ENCODE measurements at regions not wholly inside any gene's neighbourhood (a gene's known extent, or its start where the extent isn't known, plus 50 kb on each side); places are given as distances from the start of the nearest gene placed in this dataset.
"Not testable (repeated sequence)": the region's sequence is repeated elsewhere in the genome, so short reads cannot be mapped to it uniquely, and the experiment has no call there.

DNA sequence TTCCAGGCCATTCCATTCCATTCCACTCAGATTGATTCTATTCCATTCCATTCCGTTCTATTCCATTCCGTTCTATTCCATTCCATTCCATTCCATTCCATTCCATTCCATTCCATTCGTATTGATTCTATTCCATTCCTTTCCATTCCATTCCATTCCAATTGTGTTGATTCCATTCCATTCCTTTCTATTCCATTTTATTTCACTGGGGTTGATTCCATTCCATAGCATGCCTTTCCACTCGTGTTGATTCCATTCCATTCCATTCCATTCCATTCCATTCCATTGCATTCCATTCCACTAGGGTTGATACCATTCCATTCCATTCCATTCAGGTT lies 1142.3 kb downstream of the RPIA start:
- no peak for DNase-seq
- Histone ChIP-seq H3K4me1 (no peaks in the 10 kb centered on the region), H3K27me3 (no peaks in the 10 kb centered on the region), H3K36me3 (no peaks in the 10 kb centered on the region), H3K9me3 (peaks cover 0 to 15% (median 3%) of the 10 kb centered on the region in 3 donors), H3K4me3 (no peak overlapping the region), H3K27ac (no peak overlapping the region)
- TF ChIP-seq CTCF (IDR thresholded peaks at IDR 0.05), result no peak
- no peak for TF ChIP-seq POLR2A (IDR thresholded peaks at IDR 0.05)
- intact Hi-C loops (cut with DNase I), result no loop called here
- WGBS, 2 donors, result 59 to 73% methylated on average over 4 of the region's 4 CpGs

- TF ChIP-seq POLR2A (IDR thresholded peaks at IDR 0.05) (no peak), CTCF (IDR thresholded peaks at IDR 0.05) (no peak)
- H3K36me3 ChIP-seq, result no peaks in the 10 kb centered on the region
- H3K4me3 ChIP-seq, result no peak overlapping the region
- H3K9me3 ChIP-seq, result peaks cover 0 to 20% (median 3%) of the 10 kb centered on the region in 3 donors
- DNase-seq, result no peak
- no peak overlapping the region for H3K27ac ChIP-seq
- H3K4me1 ChIP-seq, result no peaks in the 10 kb centered on the region
- intact Hi-C loops (cut with DNase I), result no loop called here
- 65 to 68% methylated on average over 7 of the region's 7 CpGs for WGBS, 2 donors
- no peaks in the 10 kb centered on the region for H3K27me3 ChIP-seq
Observed at GRCh38 chr2:89834306-89834705, 1142.8 kb downstream of the RPIA start.

- intact Hi-C loops (cut with DNase I); H3K4me1 ChIP-seq: not testable (repeated sequence)
Observed at GRCh38 chr2:89836326-89836725, 1144.9 kb downstream of the RPIA start.

GRCh38 chr2:89837962-89838625 lies 1146.6 kb downstream of the RPIA start:
- H3K4me1 ChIP-seq, result no peaks in the 10 kb centered on the region
- H3K36me3 ChIP-seq, result no peaks in the 10 kb centered on the region
- no peak overlapping the region for H3K4me3 ChIP-seq
- TF ChIP-seq POLR2A (IDR thresholded peaks at IDR 0.05) (no peak), CTCF (IDR thresholded peaks at IDR 0.05) (no peak)
- WGBS, 2 donors, result 53 to 62% methylated on average over 11 of the region's 11 CpGs
- peaks cover 3 to 29% (median 10%) of the 10 kb centered on the region in 3 donors for H3K9me3 ChIP-seq
- intact Hi-C loops (cut with DNase I), result no loop called here
- no peak overlapping the region for H3K27ac ChIP-seq
- no peaks in the 10 kb centered on the region for H3K27me3 ChIP-seq
- DNase-seq, result no peak

More at GRCh38 chr2:89836326-89836725, 1144.9 kb downstream of the RPIA start:
- 56 to 64% methylated on average over 6 of the region's 6 CpGs for WGBS, 2 donors
- H3K9me3 ChIP-seq, result peaks cover 3 to 29% (median 7%) of the 10 kb centered on the region in 3 donors
- H3K27ac ChIP-seq, H3K27me3 ChIP-seq, H3K36me3 ChIP-seq, DNase-seq, H3K4me3 ChIP-seq: not testable (repeated sequence)

DNA sequence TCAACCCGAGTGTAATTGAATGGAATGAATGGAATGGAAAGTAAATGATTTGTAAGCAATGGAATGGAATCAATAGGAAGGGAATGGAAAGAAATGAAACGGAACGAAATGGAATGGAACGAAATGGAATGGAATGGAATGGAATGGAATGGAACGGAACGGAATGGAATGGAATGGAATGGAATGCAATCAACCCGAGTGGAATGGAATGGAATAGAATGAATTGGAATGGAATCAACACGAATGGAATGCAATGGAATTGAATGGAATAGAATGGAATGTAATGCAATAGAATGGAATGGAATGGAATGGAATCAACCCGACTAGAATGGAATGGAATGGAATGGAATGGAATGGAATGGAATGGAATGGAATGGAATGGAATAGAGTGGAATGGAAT lies 1148.7 kb downstream of the RPIA start:
- H3K36me3 ChIP-seq; H3K4me3 ChIP-seq; intact Hi-C loops (cut with DNase I); DNase-seq; H3K27ac ChIP-seq; H3K27me3 ChIP-seq; H3K4me1 ChIP-seq: not testable (repeated sequence)
- peaks cover 3 to 29% (median 10%) of the 10 kb centered on the region in 3 donors for H3K9me3 ChIP-seq
- 67 to 74% methylated on average over 9 of the region's 9 CpGs for WGBS, 2 donors

- H3K4me3 ChIP-seq; H3K4me1 ChIP-seq; H3K27me3 ChIP-seq; H3K27ac ChIP-seq; H3K36me3 ChIP-seq; intact Hi-C loops (cut with DNase I); DNase-seq: not testable (repeated sequence)
- peaks cover 3 to 29% (median 10%) of the 10 kb centered on the region in 3 donors for H3K9me3 ChIP-seq
- 49 to 57% methylated on average over 10 of the region's 10 CpGs for WGBS, 2 donors
Observed at GRCh38 chr2:89840781-89841475, 1149.5 kb downstream of the RPIA start.

Measured in esophagus squamous epithelium (tissue), 5 donors.